GM18861 (cell line): ENCODE measurements at regions not wholly inside any gene's neighbourhood (a gene's known extent, or its start where the extent isn't known, plus 50 kb on each side); places are given as distances from the start of the nearest gene placed in this dataset.

Source experiments
- ATAC-seq: cut with Tn5 transposase; IDR thresholded peaks from one replicate; pipeline ENCODE4 v1.9.1; 2021; ENCODE audit not compliant: unreplicated experiment

GRCh38 chr6:20313051-20313450 is 88.6 kb upstream of the E2F3 start:
- no peak for ATAC-seq

- no peak for ATAC-seq
Observed at GRCh38 chr6:20313960-20314530, 87.6 kb upstream of the E2F3 start.

GRCh38 chr6:20314866-20315845 is 86.5 kb upstream of the E2F3 start:
- no peak for ATAC-seq

GRCh38 chr6:20317430-20317829 is 84.2 kb upstream of the E2F3 start:
- ATAC-seq: no peak

GRCh38 chr6:20318851-20319387 is 82.8 kb upstream of the E2F3 start:
- ATAC-seq: no peak

GRCh38 chr6:20319520-20320357 is 81.9 kb upstream of the E2F3 start:
- peak; percentile 99 for ATAC-seq

- ATAC-seq: no peak
Observed at GRCh38 chr6:20325641-20326421, 75.8 kb upstream of the E2F3 start.

- no peak for ATAC-seq
Observed at GRCh38 chr6:20326422-20326728, 75.3 kb upstream of the E2F3 start.

- ATAC-seq: no peak
Observed at GRCh38 chr6:20327141-20327540, 74.5 kb upstream of the E2F3 start.

GRCh38 chr6:20328266-20328923 is 73.3 kb upstream of the E2F3 start:
- ATAC-seq: no peak

GRCh38 chr6:20328924-20329300 is 72.8 kb upstream of the E2F3 start:
- ATAC-seq: no peak

GRCh38 chr6:20331042-20331441 is 70.6 kb upstream of the E2F3 start:
- no peak for ATAC-seq

GRCh38 chr6:20331625-20332024 is 70.1 kb upstream of the E2F3 start:
- ATAC-seq: no peak

GRCh38 chr6:20332441-20333006 is 69.2 kb upstream of the E2F3 start:
- no peak for ATAC-seq

GRCh38 chr6:20333721-20334269 is 67.9 kb upstream of the E2F3 start:
- ATAC-seq: no peak

GRCh38 chr6:20334334-20334733 is 67.3 kb upstream of the E2F3 start:
- ATAC-seq: no peak

- no peak for ATAC-seq
Observed at GRCh38 chr6:20334962-20335361, 66.7 kb upstream of the E2F3 start.

GRCh38 chr6:20335872-20336271 is 65.8 kb upstream of the E2F3 start:
- ATAC-seq: no peak

GRCh38 chr6:20338156-20338555 is 63.5 kb upstream of the E2F3 start:
- no peak for ATAC-seq
